GM18909 (cell line): ENCODE measurements at regions not wholly inside any gene's neighbourhood (a gene's known extent, or its start where the extent isn't known, plus 50 kb on each side); places are given as distances from the start of the nearest gene placed in this dataset.
A peak's percentile ranks its signal among the peaks of the same experiment; 100 is the strongest.

Source experiments
- ATAC-seq: cut with Tn5 transposase; IDR thresholded peaks from one replicate; pipeline ENCODE4 v1.9.1; 2021; ENCODE audit warnings: mild to moderate bottlenecking; ENCODE audit not compliant: unreplicated experiment, poor library complexity

DNA sequence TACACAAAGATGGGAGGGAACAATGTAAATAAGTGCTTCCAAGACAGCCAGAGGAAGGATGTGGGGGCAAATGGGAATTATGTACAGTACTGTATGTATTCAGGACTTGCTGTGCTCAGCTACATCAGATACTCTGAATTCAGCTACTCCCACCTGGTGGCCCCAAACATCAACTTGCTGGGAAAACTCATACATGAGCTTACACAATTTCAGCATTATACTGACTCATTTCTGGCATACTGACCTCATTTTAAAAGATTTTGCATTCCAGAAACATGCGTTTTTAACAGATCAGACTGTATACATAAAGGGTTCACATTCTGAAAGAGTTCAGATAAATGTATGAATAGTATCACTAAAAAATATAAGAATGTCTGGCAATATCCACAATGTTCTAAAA is 59.7 kb downstream of the GPX5 start:
- ATAC-seq, result no peak

DNA sequence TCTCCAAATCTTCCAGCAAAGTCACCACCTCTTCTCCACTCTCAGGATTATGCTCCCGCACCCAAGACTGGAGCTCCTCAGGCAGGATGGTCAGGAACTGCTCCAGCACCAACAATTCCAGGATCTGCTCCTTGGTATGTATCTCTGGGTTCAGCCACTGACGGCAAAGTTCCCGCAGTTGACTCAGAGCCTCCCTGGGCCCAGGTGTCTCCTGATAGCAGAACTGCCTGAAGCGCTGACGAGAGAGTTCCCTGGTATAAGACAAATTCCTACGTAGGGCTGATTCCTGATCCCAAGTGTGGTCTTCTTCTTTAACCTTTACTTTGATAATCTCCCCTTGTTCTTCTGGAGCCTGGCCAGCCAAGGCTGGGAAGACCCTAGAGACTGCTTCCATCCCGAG is 60.6 kb downstream of the GPX5 start:
- ATAC-seq, result no peak

DNA sequence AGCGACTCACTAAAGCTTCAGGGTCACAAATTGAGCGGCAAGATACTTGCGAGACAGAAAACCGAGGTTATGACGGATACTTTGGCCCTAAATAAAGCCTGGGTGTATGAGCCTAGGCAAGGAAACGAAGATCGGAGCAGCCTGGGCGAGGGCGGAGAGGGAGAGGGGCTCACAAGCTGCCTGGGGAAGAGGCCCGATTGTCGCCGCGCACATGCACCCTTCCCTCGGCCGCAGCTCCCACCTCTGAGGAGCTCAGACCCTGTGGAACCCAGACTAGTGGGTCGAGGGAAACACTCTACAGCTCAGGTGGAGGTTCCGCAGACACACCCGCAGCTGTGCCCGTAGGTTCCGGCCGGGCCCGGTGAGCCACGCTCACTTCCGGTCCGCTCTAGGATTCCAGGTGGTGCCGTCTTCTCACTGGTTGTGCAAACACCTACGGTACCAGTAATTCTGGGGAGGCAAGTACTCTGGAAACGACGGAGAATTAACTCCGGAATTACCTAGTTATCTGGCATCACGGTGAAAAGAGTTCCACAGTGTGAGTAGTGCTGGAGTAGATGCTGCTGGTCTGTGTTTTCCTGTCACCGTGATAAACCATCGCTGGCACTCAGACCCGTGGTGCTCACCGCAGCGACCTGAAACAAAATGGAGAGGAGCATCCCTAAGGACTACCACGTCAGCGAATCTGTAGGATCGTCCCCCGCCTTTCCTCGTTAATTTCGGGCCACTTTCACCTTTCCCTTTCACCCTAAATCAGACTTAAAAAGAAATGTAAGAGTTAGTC is 61.5 kb downstream of the GPX5 start:
- peak; percentile 73 for ATAC-seq

DNA sequence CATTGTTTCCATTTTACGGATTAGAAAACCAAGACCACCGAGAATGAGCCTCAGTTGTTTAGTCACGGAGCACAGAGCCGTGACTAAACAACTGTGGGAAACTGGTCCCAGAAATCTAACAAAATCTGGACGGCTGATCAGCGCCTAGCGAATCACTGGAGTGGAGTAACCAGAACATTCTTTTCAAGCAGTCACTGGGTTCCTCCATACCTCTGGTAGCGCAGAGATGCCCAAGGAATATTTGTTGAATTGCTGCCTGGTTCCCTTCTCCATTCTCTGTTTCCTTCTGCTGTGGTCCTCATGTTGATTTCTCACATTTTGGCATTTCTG is 62.0 kb downstream of the GPX5 start:
- no peak for ATAC-seq

DNA sequence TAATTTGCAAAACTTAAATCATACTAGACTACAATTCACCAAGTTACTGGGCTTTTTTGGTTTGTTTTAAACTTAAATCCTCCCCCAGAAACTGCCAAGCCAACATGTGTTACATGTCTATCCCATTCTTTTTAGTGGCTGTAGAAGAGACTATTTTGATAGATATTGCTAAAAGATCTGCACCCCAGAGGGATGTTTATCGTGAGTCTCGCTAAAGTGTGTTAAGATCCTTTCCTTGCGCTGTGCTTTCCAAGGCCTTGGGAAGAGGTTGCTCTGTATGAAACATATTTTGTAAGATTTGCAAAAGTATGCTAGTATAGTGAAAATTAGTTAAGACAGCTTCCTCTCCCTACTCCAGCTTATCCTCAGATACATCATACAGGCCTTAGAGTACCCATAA is 63.0 kb downstream of the GPX5 start:
- no peak for ATAC-seq

DNA sequence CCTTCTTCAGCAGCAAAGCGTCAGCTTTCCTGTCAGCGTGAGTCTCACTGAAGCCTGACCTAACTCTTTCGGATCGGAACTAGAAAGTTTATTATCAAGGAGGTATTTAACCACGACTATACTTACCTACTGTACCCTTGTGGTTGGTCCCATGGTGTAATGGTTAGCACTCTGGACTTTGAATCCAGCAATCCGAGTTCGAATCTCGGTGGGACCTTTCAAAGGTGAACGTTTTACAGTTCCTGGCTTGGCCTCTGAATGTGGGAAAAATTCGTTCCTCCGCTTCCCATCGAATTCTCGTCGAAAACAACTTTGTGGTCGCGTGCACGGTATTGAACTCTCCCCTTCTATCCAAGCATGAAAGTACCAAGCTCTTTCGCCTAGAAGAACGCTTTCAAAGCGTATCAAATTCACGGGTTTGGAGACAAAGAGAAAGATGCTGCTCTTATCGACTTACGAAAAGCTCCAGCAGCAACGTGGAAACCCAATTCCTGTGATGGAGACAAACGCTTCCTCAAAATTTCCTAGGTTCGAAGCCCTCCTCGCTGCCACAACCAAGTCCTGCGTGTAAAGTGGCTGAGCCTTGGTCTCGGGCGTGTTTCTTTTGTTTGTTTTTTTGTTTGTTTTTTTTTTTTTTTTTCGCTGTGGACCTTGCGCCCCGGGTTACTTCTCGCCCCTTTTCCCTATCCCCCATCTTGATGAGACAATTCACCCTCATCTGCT is 63.7 kb downstream of the GPX5 start:
- peak; percentile 50 for ATAC-seq

DNA sequence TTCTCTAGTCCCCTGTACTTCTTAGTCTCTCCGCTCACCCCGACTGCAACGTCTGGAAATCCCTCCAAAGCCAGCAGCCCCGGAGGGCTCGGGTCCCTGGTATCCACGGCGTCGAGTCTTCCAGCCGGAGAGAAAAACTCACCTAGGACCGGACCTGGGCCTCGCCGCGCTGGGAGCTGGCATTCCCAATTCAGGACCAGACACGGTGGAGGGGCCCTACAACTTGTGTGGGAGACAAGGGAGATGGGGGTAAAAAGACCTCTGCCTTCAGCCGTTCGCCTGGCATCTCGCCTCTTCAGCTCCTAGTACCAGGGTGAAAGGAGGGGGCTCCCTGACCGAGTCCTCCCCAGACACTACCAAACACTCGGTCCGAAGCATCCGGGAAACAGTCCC is 64.3 kb downstream of the GPX5 start:
- ATAC-seq, result no peak

DNA sequence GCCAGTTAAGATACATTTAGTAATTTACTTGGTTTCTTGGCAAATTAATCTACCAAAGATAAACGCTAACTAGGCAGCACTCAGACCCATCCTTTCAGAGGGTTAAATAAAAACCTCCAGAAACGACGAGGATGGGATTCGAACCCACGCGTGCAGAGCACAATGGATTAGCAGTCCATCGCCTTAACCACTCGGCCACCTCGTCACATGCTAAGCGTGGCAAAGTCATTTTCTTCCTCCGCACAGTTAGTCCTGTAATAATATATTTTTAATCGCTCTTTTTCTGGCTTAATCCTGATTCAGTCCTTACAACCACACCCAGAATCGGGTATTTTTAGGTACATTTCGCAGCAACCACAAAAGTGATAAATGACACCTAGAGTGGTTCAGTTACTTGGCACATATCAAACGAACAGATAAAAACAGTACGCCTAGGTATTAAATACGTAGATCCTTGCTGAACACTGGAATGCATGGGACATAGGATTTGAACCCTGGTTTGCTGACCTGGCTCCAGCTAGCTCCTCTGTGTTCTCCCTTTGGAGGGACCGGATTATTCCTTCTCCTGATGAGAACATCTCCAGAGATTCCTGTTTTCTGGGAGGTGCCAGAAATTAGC is 71.6 kb downstream of the GPX5 start:
- no peak for ATAC-seq

DNA sequence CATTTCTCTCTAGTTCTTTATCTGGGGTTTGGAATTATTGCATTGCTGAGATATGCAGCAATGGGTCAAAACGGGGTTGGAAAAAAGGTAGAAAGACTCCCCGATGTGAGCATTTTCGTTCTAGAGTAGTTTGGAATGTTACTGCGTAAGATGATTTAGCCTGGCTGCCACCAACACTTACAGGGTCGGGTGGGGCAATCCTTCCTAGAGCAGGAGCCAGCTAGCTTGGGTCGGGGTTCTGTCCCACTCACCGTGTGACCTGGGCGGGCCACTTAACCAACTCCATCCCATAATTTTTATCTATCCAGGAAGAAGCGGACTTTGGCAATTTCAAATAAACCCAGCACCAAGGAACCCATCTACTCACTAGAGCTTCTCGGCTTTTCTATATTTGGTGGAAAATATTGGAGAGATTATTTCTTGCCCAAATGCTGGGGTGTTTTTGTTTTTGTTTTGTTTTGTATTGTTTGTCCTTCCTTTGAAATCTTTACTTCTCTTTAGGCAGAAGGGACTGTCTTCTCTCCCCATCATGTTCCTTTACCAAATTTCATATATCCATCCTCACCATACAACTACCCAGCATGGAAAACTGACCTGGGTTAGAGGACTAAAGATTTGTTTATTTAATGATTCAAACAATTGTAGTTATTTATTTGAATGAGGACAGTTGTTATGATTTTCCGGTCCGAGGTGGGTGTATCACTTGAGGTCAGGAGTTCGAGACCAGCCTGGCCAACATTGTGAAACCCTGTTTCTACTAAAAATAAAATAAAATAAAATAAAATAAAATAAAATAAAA is 72.4 kb downstream of the GPX5 start:
- no peak for ATAC-seq

DNA sequence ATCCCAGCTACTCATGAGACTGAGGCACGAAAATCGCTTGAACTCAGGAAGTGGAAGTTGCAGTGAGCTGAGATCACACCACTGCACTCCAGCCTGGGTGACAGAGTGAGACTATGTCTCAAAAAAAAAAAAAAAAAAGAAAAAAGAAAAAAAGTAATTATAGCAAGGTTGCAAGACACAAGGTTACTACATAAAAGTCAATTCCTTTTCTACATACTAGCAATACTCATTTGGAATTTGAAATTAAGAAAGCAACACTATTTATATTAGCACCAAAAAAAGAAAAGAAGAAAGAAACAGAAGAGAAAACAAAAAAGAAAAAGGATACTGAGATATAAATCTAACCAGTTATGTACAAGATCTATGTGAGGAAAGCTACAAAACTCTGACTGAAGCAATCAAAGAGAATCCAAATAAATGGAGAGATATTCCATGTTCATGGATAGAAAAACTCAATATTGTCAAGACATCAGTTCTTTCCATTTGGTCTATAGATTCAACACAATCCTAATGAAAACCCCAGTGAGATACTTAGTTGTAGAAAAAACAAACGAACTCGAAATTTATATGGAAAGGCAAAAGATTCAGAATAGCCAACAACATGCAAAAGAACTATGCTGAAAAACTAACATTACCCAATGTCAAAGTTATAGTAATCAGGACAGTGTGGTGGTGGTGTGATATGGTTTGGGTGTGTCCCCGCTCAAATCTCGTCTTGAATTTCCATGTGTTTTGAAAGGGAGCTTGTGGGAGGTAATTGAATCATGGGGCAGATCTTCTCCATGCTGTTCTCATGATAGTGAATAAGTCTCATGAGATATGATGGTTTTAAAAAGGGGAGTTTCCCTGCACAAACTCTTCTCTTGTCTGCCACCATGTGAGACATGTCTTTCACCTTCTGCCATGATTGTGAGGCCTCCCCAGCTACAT is 73.3 kb downstream of the GPX5 start:
- ATAC-seq, result no peak

DNA sequence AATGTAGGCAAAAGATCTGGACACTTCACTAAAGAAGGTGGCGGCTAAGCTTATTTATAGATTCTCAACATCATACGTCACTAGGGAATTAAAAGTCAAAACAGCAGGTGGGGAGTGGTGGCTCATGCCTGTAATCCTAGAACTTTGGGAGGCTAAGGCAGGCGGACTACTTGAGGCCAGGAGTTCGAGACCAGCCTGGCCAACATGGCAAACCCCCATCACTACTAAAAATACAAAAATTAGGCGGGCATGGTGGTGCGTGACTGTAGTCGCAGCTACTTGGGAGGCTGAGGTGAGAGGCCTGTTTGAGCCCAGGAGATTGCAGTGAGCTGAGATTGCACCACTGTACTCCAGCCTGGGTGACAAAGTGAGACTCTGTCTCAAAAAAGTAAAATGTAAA is 74.6 kb downstream of the GPX5 start:
- ATAC-seq, result no peak

DNA sequence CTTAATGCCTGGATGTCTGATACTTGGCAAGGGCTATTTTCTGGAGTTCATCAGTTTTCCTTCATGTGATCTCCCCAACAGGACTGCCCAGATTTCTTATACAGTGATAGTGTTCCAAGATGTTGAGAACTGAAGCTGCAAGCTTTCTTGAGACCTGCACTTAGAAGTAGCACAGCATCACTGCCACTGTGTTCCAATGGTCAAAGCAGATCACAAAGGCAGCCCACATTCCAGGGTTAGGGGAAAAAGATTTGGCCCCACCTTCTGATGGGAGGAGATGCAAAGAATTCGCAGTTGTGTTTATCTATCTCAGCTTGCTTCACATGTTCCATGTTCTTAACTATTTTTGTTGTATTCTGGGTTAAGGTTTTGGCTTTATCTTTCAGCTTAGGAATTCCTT is 78.2 kb downstream of the GPX5 start:
- ATAC-seq, result no peak

DNA sequence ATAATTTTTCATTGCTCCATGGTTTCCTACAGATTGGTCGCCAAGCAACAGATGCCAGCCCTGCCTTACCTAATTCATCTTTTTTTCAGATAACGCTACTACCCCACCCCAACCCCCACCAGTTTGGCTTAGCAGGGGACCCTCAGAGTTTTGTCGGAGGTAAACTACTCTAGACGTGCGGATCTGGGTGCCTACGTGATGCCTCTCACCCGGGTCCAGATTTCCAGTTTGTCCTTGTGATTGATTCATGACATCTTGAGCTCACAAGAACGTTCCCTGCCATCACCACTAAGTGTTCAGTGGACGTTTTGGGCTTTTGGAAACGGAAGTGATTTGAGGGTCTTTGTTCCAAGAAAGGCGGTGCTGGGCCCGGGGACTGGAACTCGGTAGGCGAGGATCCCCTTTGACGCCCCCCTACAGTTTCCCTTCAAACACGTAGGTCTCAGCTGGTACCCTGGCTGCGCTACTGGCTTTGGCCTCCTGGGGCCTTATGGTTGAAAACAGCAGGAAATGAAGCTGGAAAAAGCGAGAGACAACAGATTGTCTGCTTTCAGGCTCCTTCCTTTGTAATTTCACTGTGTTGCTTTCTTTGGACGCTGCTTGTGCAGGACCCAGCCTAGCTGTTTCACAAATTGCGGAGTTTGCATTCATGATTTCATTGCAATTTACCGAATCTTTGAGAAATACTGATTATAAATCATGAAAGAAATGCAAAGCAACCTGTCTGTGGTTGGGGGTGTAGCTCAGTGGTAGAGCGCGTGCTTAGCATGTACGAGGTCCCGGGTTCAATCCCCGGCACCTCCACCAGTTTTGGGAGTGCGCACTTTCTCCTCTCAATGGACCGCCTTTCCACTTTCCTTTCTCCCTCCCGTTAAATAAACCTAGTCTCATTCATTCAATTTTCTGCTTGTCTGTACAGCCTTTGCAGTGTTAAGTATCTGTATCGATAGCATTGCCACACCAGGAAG is 81.0 kb downstream of the GPX5 start:
- ATAC-seq, result no peak

DNA sequence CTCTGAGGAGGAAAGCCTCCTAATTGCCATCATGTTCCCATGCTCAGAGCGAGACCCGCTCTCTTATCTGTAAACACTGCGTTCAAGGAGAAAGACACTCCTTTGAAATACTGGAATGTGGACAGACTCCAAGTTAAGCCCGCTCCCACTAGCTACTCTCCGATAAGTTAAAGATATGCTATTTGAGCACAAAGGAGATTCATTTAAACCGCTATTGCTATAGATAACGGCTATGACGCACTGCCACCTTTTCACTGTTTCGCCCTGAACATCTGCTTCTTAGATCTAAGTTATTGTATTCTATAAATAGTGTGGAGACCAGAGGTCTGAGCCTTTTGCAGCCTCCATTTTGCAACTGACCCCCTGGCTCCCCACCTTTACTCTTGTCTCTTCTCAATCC is 82.3 kb downstream of the GPX5 start:
- no peak for ATAC-seq

DNA sequence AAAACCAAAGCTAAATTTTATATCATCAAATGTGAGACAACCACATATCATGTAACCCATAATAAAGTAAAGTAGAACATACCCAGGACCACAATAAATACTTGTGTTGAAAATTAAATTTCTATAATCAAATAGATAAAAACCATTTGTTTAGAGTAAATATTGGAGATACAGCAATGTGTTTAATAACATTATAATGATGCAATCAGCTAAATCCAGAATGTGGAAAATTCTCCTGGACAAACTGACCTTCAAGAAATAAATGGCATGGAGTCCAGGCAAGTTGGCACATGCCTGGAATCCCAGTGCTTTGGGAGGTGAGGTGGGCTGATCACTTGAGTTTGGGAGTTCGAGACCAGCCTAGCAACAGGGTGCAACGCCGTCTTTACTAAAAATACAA is 84.0 kb downstream of the GPX5 start:
- ATAC-seq, result no peak

DNA sequence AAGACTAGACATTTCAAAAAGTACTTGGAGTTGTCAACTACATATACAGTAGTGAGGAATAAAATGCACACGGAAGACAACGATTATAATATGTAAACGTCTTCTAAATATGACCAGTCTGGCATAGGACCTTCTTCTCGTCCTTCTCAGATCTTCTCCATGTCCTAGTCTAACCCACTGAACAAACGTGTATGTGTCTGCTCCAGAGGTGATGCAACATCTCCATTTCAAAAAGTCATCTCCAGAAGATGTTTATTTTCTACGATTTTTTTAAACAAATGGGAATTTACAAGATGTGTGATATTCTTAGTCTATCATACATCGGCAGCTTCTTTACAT is 89.9 kb downstream of the GPX5 start:
- ATAC-seq, result no peak

DNA sequence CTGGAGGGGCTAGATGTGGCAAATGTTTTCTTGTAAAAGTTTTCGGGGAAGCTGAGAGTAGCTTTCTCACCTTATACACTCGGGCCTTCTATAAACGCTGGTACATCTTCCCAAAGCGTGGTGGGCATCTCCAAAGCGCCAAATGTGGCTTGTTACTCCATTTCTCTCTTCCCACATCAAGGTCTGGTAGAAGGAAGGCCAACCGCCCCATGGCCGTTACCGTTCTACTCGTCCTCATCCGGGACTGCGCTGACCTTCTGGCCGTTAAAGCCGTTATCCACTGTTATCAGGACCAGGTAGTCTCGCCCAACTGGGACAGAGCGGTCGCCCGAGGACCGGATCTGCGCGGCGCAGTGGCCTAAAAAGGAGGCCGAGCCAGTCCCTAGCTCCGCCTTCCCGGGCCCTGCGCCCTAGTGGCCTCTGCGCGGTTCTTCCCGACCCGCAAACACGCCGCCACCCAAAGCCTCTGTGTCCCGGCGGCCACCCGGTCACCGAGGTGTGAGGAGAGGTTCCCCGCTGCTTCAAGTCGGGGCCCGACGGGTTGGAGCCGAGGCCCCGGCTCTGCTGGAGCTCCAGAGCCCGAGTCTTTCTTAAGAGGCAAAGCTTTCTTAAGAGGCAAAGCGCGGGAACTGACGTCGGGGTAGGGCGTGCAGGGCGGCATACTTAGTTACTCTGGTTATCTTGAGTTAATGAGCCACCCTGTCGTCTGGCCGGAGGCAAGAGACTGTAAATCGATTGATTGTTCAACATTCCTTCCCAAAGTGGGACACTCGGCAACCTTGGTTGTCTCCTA is 90.5 kb downstream of the GPX5 start:
- ATAC-seq, result no peak

DNA sequence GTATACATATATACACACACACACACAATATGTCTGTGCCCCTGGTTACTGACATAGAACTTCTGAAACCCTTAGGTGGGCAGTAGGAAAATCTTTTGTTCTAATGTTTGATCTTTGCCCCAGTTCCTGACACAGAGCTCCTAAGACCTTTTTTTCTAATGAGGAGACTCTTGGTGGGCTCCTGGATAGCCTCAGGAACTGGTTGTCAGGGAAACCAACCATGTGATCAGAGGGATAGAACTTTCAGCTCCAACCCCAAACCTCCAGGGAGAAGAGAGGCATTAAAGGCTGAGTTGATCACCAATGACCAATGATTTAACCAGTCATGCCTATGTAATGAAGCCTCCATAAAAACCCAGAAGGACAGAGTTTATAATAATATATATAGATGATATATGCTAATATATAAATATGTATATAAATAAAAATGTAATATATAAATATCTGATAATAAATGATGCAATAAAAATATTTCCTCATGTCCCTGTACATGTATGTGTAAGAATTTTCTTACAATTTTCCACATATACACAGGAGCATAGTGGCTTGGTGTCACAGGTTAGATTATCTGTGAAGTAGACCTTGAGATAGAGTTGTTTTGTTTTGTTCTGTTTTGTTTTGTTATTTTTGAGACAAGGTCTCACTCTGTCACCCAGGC is 93.3 kb downstream of the GPX5 start:
- no peak for ATAC-seq
